ENCODE measurements at regions not wholly inside any gene's neighbourhood (a gene's known extent, or its start where the extent isn't known, plus 50 kb on each side); places are given as distances from the start of the nearest gene placed in this dataset.

- no peak for TF ChIP-seq CTCF (conservative IDR thresholded peaks at IDR 0.05)
- no peak for TF ChIP-seq ZFX (IDR thresholded peaks at IDR 0.05)
These were observed 197.8 kb upstream of the USP25 start for GRCh38 chr21:15531986-15532385.

All from C4-2B (cell line).